Right atrium auricular region (tissue), 2 donors: ENCODE measurements at regions not wholly inside any gene's neighbourhood (a gene's known extent, or its start where the extent isn't known, plus 50 kb on each side); places are given as distances from the start of the nearest gene placed in this dataset.

Experiments used
- DNase-seq: peaks from one replicate; pipeline ENCODE4 v3.0.0-alpha.2; 2019; ENCODE audit warnings: low spot score
- H3K27ac ChIP-seq, 2 donors: fragments of 200-600 bp; sonication (generic); 1 replicate in 1 of 2; 2 replicates in 1 of 2; pipeline ENCODE4 v1.5.1; 2016 to 2019
- H3K27me3 ChIP-seq, 2 donors: fragments of 200-600 bp; sonication (generic); one replicate each; pipeline versions ENCODE4 v1.5.1 to v1.6.0; 2017 to 2019
- H3K36me3 ChIP-seq: fragments of 200-600 bp; sonication (generic); one replicate; pipeline ENCODE4 v1.5.1; 2016
- H3K4me1 ChIP-seq, 2 donors: fragments of 200-600 bp; sonication (generic); one replicate each; pipeline versions ENCODE4 v1.5.1 to v1.6.0; 2017 to 2019
- H3K4me3 ChIP-seq, 2 donors: fragments of 200-600 bp; sonication (generic); 1 replicate in 1 of 2; 2 replicates in 1 of 2; pipeline ENCODE4 v1.5.1; 2017 to 2019; ENCODE audit warnings: mild to moderate bottlenecking in 1 of 2, moderate library complexity in 1 of 2
- H3K9me3 ChIP-seq, 2 donors: fragments of 200-600 bp; sonication (generic); one replicate each; pipeline ENCODE4 v1.5.1; 2019
- CTCF ChIP-seq, 2 donors: fragments of 200-600 bp; sonication (generic); IDR thresholded peaks; one replicate each; pipeline ENCODE4 v1.5.1; 2019; ENCODE audit warnings: antibody characterized with exemption in 2 of 2

GRCh38 chr4:1516881-1517480 lies 110.7 kb upstream of the NKX1-1 start:
- H3K27ac ChIP-seq: no peak overlapping the region
- no peak for DNase-seq
- no peak for TF ChIP-seq CTCF (IDR thresholded peaks at IDR 0.05)
- H3K4me1 ChIP-seq: peaks cover 0 to 18% of the 10 kb centered on the region in 2 donors
- no peaks in the 10 kb centered on the region for H3K36me3 ChIP-seq
- H3K9me3 ChIP-seq: no peaks in the 10 kb centered on the region
- no peaks in the 10 kb centered on the region for H3K27me3 ChIP-seq
- no peak overlapping the region for H3K4me3 ChIP-seq

GRCh38 chr4:1516261-1516660 lies 110.0 kb upstream of the NKX1-1 start:
- no peaks in the 10 kb centered on the region for H3K9me3 ChIP-seq
- no peak for DNase-seq

GRCh38 chr4:1515763-1516162 lies 109.5 kb upstream of the NKX1-1 start:
- H3K27me3 ChIP-seq: no peaks in the 10 kb centered on the region
- no peaks in the 10 kb centered on the region for H3K36me3 ChIP-seq
- DNase-seq: no peak
- no peak overlapping the region for H3K4me3 ChIP-seq
- peaks cover 0 to 13% of the 10 kb centered on the region in 2 donors for H3K4me1 ChIP-seq
- no peaks in the 10 kb centered on the region for H3K9me3 ChIP-seq
- no peak overlapping the region for H3K27ac ChIP-seq
- TF ChIP-seq CTCF (IDR thresholded peaks at IDR 0.05): no peak

More at GRCh38 chr4:1516261-1516660, 110.0 kb upstream of the NKX1-1 start:
- no peak overlapping the region for H3K4me3 ChIP-seq
- no peaks in the 10 kb centered on the region for H3K27me3 ChIP-seq
- TF ChIP-seq CTCF (IDR thresholded peaks at IDR 0.05): no peak
- no peaks in the 10 kb centered on the region for H3K36me3 ChIP-seq
- peaks cover 0 to 15% of the 10 kb centered on the region in 2 donors for H3K4me1 ChIP-seq
- H3K27ac ChIP-seq: no peak overlapping the region

GRCh38 chr4:1515156-1515555 lies 108.9 kb upstream of the NKX1-1 start:
- no peaks in the 10 kb centered on the region for H3K36me3 ChIP-seq
- no peak overlapping the region for H3K27ac ChIP-seq
- no peaks in the 10 kb centered on the region for H3K9me3 ChIP-seq
- no peak for DNase-seq
- peaks cover 0 to 13% of the 10 kb centered on the region in 2 donors for H3K4me1 ChIP-seq
- no peaks in the 10 kb centered on the region for H3K27me3 ChIP-seq
- H3K4me3 ChIP-seq: no peak overlapping the region
- TF ChIP-seq CTCF (IDR thresholded peaks at IDR 0.05): no peak

- Histone ChIP-seq H3K4me3 (no peak overlapping the region), H3K4me1 (peaks cover 0 to 9% of the 10 kb centered on the region in 2 donors), H3K27ac (no peak overlapping the region), H3K9me3 (no peaks in the 10 kb centered on the region), H3K36me3 (no peaks in the 10 kb centered on the region), H3K27me3 (no peaks in the 10 kb centered on the region)
- DNase-seq: no peak
- no peak for TF ChIP-seq CTCF (IDR thresholded peaks at IDR 0.05)
Measured at GRCh38 chr4:1514612-1515011, 108.4 kb upstream of the NKX1-1 start.

- Histone ChIP-seq H3K36me3 (no peaks in the 10 kb centered on the region), H3K27me3 (no peaks in the 10 kb centered on the region), H3K4me1 (peaks cover 0 to 9% of the 10 kb centered on the region in 2 donors), H3K4me3 (no peak overlapping the region), H3K9me3 (no peaks in the 10 kb centered on the region), H3K27ac (no peak overlapping the region)
- no peak for TF ChIP-seq CTCF (IDR thresholded peaks at IDR 0.05)
- no peak for DNase-seq
Measured at GRCh38 chr4:1513936-1514483, 107.8 kb upstream of the NKX1-1 start.
